HG02943 (cell line): ENCODE measurements at regions not wholly inside any gene's neighbourhood (a gene's known extent, or its start where the extent isn't known, plus 50 kb on each side); places are given as distances from the start of the nearest gene placed in this dataset.
"Not testable (repeated sequence)": the region's sequence is repeated elsewhere in the genome, so short reads cannot be mapped to it uniquely, and the experiment has no call there.

Source experiments
- ATAC-seq: cut with Tn5 transposase; IDR thresholded peaks from one replicate; pipeline ENCODE4 v1.9.1; 2021; ENCODE audit warnings: mild to moderate bottlenecking, low read depth, moderate library complexity; ENCODE audit not compliant: unreplicated experiment

DNA sequence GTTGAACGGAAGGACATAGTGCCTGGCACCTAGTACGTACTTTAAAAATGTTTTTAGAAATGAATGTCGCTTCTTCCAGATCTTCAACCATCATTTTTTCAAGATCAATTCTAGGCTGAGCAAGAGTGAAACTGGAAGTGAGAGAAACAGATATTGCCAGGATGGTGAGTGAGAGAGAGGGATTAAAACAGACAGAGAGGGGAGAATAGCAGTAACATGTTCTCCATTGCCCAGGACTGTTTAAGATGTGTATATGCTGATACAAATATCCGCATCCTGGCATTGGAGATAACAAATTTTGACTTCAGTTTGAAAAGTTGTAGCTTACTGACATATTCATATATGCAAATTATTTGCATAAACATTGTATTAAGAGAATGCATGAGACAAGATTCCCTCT, 1156.1 kb downstream of the TBL1XR1 start:
- ATAC-seq: no peak

DNA sequence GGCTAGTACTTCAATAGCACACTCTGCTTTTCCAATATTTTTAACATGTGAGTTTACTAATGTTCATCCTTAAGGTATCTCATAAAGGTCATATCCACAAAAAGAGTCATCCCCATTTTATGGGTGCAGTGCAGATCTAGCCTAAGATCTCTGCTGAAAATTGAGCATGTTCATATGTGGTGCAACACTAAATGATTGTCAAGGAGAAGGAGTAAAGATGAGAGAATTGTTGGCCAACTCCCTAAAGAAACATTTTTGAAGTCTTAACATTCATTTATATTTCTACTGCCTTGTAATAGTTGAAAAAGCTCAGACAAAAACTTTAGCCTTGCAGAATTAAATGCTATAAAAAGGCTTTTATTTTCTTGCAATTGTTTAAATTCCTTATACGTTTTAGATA, 1159.6 kb downstream of the TBL1XR1 start:
- ATAC-seq: no peak

- ATAC-seq: no peak
These were observed 1165.2 kb downstream of the TBL1XR1 start for GRCh38 chr3:176032043-176032442.

GRCh38 chr3:176016203-176016602, 1157.1 kb downstream of the NAALADL2 start:
- not testable (repeated sequence) for ATAC-seq

DNA sequence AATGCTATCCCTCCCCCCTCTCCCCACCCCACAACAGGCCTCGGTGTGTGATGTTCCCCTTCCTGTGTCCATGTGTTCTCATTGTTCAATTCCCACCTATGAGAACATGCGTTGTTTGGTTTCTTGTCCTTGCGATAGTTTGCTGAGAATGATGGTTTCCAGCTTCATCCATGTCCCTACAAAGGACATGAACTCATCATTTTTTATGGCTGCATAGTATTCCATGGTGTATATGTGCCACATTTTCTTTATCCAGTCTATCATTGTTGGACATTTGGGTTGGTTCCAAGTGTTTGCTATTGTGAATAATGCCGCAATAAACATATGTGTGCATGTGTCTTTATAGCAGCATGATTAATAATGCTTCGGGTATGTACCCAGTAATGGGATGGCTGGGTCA, 1156.1 kb downstream of the NAALADL2 start:
- not testable (repeated sequence) for ATAC-seq

DNA sequence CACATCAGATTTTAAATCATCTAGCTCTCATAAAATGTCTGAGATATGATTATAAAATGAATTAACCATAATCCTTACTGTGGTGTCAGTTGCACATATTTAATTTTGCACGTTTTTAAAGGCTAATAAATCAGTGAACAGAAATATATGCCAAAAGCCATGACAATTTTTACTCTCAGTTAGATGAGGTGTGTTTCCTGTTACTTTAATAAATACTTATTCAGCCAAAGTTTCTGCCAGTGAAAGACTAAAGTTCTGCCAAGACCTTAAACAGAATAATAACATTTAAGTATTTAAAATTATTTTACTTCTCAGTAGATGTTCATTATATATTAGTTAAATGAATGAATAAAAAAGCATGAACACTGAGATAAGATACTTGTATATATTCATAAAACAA, 1150.1 kb downstream of the NAALADL2 start:
- ATAC-seq: no peak

GRCh38 chr3:176005564-176005963, 1146.4 kb downstream of the NAALADL2 start:
- ATAC-seq: no peak

DNA sequence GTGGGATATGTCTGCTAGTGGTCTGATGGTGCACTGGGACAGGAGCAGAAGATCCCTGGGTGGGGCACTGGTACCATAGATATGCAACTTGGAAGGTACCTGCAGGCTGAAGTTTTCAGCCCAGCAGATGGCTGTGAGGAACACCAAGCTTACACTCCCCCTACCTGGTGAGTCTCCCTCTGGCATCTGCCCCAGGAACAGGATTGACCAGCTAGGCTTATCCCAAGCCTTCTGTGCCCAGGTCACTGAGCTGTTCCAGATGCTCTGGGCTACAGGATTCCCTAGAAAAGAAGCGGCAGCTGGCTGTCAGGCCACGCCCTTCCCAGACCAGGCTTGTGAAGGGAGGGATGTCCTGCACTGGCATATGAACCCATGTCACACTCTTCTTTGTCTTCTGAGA, 1130.0 kb downstream of the NAALADL2 start:
- no peak for ATAC-seq

- no peak for ATAC-seq
These were observed 1129.3 kb downstream of the NAALADL2 start for GRCh38 chr3:175988401-175988800.

GRCh38 chr3:175985781-175986180, 1126.6 kb downstream of the NAALADL2 start:
- no peak for ATAC-seq

DNA sequence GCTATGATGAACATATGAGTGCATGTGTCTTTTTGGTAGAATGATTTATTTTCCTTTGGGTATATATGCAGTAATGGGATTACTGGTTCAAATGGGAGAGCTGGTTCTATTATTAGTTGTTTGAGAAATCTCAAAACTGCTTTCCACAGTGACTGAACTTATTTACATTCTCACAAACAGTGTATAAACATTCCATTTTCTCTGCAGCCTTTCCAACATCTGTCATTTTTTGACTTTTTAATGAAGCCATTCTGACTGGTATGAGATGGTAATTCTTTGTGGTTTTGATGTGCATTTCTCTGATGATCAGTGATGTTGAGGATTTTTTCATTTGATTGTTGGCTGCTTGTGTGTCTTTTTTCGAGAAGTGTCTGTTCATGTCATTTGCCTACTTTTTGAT, 1124.2 kb downstream of the NAALADL2 start:
- ATAC-seq: no peak

DNA sequence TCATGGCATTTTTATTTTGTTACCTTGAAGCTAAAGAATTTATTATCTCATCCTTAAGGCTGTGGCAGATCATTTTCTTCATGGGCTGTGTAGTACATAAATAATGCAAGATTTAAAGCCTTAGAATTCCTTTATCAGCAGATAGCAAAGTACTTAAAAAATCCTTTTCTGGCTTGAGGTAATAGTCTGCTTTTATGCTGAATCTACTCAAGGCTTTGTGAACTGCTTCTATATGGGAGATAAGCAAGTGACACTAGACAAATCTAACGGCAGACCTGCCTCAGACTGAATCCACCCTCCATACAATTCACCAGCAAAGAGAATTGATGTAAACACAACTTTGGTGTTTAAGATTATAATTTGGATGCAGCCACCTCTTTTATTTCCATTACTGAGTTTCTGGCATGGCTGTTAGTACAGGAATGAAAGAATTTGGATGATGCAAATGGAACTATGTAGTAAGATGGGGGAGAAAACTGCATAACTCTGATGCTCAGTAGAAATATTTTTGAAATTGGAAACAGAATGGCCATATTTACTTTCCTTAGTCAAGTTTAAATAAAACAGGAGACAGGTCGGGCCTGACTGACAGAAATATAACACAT, 1121.5 kb downstream of the NAALADL2 start:
- no peak for ATAC-seq

- ATAC-seq: no peak
These were observed 1119.0 kb downstream of the NAALADL2 start for GRCh38 chr3:175977968-175978752.

- ATAC-seq: no peak
These were observed 1110.3 kb downstream of the NAALADL2 start for GRCh38 chr3:175969456-175969855.

GRCh38 chr3:175965036-175965435, 1105.9 kb downstream of the NAALADL2 start:
- ATAC-seq: no peak

DNA sequence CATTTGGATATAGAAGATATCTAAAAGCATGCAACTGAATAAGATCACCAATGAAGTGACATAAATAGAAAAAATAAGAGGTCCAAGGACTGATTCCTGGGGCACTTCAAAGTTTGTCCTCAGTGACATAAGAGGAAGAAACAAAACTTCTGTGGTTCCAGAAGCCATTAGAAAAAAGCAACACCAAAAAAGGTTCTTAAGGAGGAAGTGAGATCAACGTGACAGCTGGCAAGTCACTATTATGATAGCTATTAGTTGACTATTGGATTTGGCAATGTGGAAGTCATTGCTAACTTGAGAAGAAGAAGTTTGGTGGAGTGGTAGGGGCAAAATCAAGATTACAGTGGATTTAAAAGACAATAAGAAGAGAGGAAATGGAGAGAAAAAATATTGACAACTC, 1098.3 kb downstream of the NAALADL2 start:
- ATAC-seq: no peak

DNA sequence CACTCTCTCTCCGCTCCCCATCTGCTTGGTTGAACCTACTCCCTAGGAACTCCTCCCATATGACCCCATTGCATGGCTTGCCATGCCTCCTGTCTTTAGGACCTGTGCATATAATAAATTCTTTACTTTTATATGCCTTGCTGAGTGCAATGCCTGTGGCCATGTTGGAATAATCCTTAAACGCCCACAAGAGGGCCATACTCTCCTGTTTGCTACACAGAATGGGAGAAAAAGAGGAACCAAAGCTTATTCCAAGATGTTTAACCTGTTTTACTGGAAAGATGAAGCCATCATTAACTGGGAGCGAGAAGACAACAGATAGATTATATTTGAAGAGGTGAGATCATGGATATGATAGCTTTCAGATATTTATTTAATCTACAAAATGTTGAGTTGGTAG, 1097.8 kb downstream of the NAALADL2 start:
- no peak for ATAC-seq

- ATAC-seq: no peak
These were observed 1092.0 kb downstream of the NAALADL2 start for GRCh38 chr3:175951047-175951694.

- no peak for ATAC-seq
These were observed 1088.9 kb downstream of the NAALADL2 start for GRCh38 chr3:175948041-175948440.

- no peak for ATAC-seq
These were observed 1082.2 kb downstream of the NAALADL2 start for GRCh38 chr3:175941352-175941751.

DNA sequence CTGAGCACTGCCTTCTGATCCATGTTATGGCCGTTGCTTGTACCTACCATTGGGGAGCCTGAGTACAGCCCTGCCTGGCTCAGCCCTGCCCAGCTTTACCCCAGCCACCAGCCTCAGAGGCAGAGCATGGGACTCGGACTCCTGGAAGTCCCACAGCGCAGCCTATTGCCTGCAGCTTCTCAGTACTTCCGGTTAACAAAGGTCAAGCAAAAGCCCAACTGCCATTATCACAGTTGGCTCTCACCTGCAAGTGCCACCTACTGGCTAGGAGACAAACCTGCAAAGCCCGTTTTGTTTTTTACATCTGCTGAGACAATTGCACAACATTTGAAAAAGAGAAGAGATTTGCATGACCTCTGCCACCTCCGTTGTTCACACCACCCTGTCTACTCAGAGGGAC, 1081.7 kb downstream of the NAALADL2 start:
- ATAC-seq: no peak

DNA sequence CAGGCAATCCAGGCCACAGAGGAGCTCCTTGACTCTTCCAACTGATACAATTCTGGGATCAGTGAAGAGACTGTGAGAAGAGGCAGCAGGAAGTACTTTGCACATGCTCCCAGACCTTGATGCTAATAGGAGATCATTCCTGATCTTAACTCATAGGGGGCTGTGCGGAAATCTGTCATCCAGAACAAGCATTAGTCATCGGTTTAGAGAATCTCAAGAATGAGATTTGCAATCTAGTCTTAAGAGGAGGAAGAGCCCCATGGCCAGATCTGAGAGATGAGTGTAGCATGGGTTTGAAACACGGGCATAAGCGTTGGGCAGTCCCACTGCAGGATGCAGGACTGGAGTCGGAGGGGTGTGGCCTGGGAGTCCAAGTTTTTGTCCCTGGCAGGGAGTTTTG, 1081.1 kb downstream of the NAALADL2 start:
- no peak for ATAC-seq
